HG03460 (cell line): ENCODE measurements at regions not wholly inside any gene's neighbourhood (a gene's known extent, or its start where the extent isn't known, plus 50 kb on each side); places are given as distances from the start of the nearest gene placed in this dataset.

Source experiments
- ATAC-seq: cut with Tn5 transposase; IDR thresholded peaks from one replicate; pipeline ENCODE4 v1.9.1; 2021; ENCODE audit not compliant: unreplicated experiment

DNA sequence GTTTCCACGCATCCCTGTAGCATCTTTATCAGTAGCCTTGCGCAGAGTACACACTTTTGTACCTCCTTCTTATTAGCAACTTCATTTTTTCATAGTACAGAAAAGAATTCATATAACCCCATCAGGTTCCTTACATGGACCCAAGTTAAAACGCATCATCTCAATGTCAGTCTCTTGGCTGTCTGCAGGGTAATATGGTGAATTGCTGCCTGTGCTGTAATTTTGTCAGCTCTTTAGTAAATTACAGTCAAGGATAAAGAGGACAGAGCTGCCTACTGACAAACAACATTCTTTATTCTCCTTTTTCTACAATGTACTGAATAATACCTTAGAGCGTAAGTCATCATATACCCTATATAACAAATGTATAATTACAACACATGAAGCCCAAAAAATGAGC, 222.5 kb downstream of the MRPL39 start:
- no peak for ATAC-seq

- no peak for ATAC-seq
Observed at GRCh38 chr21:25383545-25383944, 223.7 kb downstream of the MRPL39 start.

- no peak for ATAC-seq
Observed at GRCh38 chr21:25381936-25382452, 225.3 kb downstream of the MRPL39 start.

GRCh38 chr21:25375675-25376074, 231.6 kb downstream of the MRPL39 start:
- ATAC-seq: no peak

GRCh38 chr21:25373126-25374082, 233.9 kb downstream of the MRPL39 start:
- ATAC-seq: no peak

DNA sequence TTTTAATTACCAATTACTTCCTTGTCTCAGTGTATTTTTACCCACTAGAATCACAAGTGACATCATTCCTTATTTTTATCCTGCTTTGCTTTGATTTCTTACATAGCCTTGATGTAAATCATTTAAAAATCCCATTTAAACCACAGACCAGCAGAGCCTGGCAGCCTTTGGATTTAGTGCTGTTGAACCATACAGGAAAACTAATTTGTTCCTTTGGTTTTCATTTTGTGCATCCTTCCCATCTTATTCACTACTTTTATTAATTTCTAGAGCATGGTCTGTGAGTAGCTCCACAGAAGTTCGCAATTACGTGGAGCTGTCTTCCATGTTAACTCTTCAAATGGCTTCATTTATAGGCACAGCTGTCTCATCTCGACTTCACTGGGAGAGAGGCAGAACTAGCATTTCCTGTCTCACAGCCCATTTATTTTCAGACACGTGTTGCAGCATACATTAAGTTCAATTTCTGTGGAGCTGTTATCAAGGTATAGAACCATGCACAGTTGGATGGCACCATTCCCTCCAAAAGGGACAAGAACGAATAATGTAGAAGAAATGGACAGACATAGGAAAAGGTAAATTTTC, 235.3 kb downstream of the MRPL39 start:
- no peak for ATAC-seq

DNA sequence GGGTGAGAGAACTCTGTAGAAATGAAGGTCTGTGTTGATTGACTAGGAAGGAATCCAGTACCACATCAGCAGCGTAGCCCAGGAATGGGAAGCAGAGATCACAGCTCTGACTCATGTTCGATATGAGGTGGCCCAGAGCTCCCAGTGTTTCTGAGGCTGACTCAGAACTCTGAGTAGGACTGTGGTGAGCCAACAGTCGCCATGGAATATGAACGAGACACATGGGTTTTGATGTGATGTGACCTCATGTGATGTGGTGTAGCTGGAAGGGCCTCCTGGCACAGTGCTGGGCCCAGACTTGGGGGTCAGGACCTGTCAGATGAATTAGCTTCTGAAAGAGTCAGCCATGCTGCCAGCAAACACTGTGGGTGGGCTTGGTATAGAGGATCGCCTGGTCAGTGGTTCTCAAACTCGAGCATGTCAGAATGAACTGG, 237.0 kb downstream of the MRPL39 start:
- no peak for ATAC-seq

DNA sequence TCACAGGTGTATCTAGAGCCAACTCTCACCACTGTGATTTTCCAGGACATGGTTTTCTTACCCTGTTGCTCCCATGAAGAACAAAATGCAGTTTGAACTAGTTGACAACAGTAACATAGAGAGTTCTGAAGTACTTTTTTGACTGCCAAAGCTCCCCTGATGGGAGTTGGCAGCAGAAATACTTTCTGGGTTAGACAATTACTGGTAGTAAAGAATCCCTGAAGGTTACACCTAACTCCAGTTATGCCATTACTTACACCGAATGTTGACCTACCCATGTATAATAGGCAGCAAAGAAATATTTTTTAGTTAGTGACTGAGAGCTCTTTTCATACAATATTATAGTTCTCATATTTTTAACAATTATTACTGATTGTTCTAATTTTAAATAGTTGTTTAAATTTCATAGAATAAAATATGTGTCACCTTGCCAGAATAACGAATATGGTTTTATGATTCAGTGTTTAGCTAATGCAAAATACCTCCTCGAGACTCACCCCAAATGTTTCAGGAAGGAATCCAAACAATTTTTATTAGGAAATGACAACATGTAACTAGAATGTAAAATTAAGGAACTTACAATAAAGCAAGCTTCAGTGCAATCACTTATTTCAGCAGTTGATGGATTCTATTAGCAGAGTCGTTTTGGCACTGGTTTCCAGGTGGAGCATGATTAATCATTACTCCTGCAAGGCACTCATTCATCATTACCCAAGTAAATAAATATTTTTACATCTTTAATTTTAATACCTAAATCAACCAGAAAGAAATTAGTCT, 237.6 kb downstream of the MRPL39 start:
- no peak for ATAC-seq

DNA sequence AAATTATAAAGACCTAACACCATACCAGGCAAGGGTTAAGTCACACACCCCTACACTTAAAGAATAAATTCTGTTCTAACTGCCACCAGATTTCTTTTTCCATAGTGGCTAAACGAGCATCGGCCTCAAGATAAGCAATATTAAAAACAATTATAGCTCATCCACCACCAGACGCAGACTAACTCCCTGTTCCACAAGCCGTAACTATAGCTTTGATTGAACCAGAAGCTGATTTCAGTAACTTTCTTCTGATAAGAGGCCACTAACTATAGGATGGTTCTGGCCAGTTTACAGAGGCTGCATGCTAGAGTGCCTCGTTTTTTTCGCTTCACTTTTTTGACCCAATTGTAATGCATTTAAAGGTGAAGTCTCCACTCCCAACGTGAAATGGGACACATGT, 238.8 kb downstream of the MRPL39 start:
- ATAC-seq: no peak

GRCh38 chr21:25366116-25366515, 241.2 kb downstream of the MRPL39 start:
- ATAC-seq: no peak

- ATAC-seq: no peak
Observed at GRCh38 chr21:25362375-25363267, 244.7 kb downstream of the MRPL39 start.

DNA sequence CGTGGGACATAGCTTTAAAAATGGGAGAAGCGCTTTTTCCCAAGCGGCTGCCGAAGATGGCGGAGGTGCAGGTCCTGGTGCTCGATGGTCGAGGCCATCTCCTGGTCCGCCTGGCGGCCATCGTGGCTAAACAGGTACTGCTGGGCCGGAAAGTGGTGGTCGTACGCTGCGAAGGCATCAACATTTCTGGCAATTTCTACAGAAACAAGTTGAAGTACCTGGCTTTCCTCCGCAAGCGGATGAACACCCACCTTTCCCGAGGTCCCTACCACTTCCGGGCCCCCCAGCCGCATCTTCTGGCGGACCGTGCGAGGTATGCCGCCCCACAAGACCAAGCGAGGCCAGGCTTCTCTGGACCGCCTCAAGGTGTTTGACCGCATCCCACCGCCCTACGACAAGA, 245.5 kb downstream of the MRPL39 start:
- ATAC-seq: no peak

- ATAC-seq: no peak
Observed at GRCh38 chr21:25361097-25361496, 246.2 kb downstream of the MRPL39 start.

- no peak for ATAC-seq
Observed at GRCh38 chr21:25360593-25360992, 246.7 kb downstream of the MRPL39 start.

DNA sequence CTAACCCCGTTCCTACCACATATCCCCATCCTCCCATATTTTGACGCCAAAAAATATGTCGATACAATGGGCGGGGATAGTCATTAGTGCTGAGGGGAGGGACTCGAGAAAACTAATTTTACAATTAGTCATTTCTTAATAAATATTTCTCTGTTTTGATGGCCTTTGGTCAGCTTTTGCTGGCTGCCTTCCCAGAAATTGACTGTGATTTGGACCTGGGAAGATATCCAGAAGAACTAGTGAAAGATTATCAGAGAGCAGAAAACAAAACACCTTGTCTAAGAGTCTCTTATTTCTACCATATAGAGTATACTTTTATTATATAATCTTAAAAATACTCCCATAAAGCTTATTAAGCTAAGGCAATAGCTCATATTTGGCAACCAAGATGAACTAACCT, 247.6 kb downstream of the MRPL39 start:
- no peak for ATAC-seq

DNA sequence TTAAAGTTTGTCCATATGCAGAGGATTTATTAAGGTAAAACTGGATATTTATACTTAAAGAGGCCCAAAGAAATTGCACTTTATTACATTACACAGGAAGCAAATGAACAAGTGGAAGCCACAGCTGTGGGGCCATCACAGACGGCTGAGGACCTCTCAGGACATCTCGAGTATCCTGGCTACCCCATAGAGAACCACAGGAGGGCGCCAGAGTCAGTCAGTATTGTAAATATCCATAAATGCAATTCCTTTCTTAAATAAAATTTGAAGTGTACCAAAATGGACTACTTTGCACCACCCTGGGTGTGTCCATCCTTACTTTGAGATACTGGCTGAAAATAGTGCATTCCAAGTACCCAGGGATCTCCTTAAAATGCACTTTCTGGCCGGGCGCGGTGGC, 257.2 kb downstream of the MRPL39 start:
- ATAC-seq: no peak

DNA sequence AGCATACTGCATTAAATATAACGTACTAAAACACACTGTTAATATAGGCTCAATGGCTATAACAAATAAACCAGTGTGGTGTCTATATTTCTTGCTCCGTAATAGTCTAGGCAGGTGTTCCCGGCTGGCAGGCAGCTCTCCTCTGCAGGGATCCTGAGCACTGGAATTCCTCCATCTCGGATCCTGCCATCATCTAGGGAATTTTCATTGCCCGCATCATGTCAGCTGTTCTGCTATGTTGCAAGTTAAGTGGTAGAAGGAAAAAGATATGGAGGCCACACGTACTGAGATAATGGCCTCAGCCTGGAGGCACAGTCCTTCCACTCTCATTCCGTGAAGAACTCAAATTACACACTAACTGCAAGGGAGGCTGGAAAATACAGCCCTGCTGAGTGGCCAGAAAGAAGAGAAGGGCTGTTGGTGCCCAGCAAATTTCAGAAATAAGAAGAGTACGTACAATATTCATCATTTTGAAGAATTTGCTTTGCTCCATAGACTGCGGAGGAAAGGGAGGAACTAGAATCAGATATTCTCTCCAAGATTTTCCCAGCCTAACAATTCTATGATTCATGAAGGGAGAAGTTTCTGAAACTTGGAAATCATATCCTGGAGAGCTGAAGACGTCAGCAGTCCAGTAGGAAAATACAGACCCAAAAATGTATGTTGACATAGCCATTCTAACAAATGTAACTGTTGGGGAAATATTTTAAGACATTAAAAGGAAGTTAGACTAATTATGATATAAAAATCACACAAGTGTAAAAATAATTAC, 263.3 kb downstream of the MRPL39 start:
- no peak for ATAC-seq

GRCh38 chr21:25342816-25343215, 264.5 kb downstream of the MRPL39 start:
- ATAC-seq: no peak

DNA sequence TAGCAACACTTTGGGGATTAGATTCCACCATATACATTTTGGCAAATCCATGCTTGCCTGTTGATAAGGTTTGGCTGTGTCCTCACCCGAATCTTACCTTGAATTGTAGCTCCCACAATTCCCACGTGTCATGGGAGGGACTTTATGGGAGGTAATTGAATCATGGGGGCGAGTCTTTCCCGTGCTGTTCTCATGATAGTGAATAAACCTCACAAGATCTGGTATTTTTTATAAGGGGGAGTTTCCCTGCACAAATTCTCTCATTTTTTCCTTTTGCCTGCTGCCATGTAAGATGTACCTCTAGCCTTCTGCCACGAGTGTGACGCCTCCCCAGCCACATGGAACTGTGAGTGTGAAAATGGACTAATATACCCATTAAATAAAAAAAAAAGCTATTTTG, 265.3 kb downstream of the MRPL39 start:
- no peak for ATAC-seq

- ATAC-seq: no peak
Observed at GRCh38 chr21:25338415-25338814, 268.9 kb downstream of the MRPL39 start.
